Peyer's patch (tissue), 4 donors: ENCODE measurements at regions not wholly inside any gene's neighbourhood (a gene's known extent, or its start where the extent isn't known, plus 50 kb on each side); places are given as distances from the start of the nearest gene placed in this dataset.

Experiments used
- POLR2A ChIP-seq, 2 donors: fragments of 450-650 bp; IDR thresholded peaks; one replicate each; pipeline ENCODE4 v1.5.1; 2017; ENCODE audit warnings: antibody characterized with exemption in 2 of 2, mild to moderate bottlenecking in 2 of 2, moderate library complexity in 2 of 2
- TF ChIP-seq, protein P1 (sequence below), 6 experiments: fragments of 450-650 bp in 4 of 6; fragments of 200-600 bp in 2 of 6; sonication (generic) in 1 of 6; IDR thresholded peaks; one replicate each; pipeline ENCODE4 v1.5.1; 2017 to 2019; ENCODE audit warnings: antibody characterized with exemption in 6 of 6, mild to moderate bottlenecking in 3 of 6, moderate library complexity in 1 of 6

DNA sequence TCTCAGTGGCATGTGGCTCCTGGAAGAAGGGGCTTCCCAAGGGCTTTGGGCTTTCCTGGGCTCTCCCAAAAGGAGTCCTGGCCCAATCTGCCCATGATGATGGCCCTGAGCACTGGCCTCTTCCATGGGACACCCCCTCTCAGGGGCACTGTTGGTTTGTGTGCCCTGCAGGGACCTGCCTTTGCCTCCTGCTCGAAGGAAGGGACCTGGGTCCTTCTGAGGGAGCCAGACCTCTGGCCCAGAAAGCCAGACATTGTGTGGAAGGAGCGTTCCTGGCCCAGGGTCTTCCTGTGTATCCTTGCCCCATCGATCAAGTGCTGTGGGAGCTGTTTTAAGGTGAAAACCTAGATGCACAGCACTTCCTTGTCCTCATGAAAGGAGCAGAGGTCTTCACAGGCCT, 1689.3 kb downstream of the TP53TG3F start:
- TF ChIP-seq, protein P1, sequence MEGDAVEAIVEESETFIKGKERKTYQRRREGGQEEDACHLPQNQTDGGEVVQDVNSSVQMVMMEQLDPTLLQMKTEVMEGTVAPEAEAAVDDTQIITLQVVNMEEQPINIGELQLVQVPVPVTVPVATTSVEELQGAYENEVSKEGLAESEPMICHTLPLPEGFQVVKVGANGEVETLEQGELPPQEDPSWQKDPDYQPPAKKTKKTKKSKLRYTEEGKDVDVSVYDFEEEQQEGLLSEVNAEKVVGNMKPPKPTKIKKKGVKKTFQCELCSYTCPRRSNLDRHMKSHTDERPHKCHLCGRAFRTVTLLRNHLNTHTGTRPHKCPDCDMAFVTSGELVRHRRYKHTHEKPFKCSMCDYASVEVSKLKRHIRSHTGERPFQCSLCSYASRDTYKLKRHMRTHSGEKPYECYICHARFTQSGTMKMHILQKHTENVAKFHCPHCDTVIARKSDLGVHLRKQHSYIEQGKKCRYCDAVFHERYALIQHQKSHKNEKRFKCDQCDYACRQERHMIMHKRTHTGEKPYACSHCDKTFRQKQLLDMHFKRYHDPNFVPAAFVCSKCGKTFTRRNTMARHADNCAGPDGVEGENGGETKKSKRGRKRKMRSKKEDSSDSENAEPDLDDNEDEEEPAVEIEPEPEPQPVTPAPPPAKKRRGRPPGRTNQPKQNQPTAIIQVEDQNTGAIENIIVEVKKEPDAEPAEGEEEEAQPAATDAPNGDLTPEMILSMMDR (IDR thresholded peaks at IDR 0.05) = no peak
- TF ChIP-seq POLR2A (IDR thresholded peaks at IDR 0.05) = no peak
